ENCODE measurements at regions not wholly inside any gene's neighbourhood (a gene's known extent, or its start where the extent isn't known, plus 50 kb on each side); places are given as distances from the start of the nearest gene placed in this dataset.

GRCh38 chr4:178311997-178312396, 869.8 kb upstream of the AGA start:
- no peak for DNase-seq

DNA sequence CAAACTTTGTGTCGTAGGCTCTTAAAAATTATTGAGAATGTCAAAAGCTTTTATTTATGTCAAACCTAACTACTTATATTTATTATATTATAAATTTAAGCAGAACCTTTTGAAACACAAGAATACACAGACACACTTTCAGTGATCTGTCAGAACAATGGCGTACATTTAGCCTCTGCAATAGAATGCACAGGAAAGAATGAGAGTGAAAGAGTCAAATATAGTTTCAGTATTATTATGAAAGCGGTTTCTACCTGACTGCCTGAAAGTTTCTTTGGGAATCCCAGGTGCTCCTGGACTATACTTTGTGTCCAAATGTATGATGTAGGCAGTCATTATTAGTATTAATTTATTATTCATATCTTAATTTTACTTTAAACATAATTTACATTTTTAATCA, 872.0 kb upstream of the AGA start:
- DNase-seq: no peak

- peak; percentile 16 for DNase-seq
Observed at GRCh38 chr4:178316211-178316610, 874.0 kb upstream of the AGA start.

DNA sequence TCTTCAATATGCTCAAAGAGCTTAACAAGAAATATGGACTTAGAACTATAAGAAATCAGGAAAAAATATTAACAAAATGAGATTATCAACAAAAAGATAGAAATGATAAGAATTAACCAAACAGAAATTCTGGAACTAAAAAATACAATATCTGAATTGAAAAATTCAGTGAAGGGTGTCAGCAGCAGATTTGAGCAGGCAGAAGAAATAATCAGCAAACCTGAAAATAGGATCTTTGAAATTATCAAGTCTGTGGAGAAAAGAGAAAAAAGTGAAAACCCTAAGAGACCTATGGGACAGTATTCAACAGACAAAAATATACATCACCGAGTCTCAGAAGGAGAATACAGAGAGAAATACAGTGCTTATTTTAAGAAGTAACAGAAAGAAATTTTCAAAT, 877.8 kb upstream of the AGA start:
- no peak for DNase-seq

- DNase-seq: no peak
Observed at GRCh38 chr4:178322524-178323183, 880.4 kb upstream of the AGA start.

DNA sequence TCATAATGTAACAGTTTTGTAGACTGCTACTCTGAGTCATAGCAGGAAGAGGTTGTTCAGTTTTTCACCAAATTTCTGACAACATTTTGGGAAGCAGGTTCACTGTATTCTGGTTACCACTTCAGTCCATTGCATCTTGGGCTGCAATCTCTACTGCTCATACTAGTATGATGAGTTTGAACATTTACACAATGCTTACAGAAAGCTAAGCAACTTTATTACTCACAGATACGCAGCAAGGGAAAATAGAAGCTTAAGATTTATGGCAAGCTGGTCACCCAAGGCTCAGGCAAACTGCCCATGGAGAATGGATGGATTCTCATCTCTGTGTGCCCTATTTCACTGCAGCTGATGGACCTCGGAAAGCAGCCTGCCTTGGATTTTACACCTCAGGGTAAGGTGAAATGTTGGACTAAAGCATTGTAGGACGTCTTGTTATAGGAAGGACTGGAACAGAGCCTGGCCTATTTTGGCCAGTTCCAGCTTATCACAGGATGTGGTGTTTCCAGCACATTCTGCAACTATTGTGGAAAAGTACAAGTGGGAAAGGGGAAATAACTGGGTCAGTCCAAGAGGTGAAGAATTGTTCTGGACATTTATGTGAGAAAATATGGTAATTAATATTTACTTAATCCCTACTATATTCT, 887.1 kb upstream of the AGA start:
- DNase-seq: no peak

DNA sequence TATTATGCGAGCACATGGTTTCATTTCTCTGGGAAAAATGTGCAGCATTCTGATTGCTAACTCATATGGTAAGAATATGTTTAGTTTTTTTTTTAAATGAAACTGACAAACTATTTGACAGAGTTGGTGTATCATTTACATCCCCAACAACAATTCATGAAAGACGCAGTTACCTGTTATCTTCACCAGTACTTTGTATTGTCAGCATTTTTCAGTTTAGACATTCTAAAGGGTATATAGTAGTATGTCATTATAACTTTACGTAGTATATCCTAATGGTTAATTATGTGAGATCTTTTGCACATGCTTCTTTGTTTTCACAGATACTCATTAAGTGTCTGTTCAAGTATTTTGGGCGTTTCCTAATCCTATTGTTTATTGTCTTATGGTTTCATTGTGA, 891.1 kb upstream of the AGA start:
- no peak for DNase-seq

DNA sequence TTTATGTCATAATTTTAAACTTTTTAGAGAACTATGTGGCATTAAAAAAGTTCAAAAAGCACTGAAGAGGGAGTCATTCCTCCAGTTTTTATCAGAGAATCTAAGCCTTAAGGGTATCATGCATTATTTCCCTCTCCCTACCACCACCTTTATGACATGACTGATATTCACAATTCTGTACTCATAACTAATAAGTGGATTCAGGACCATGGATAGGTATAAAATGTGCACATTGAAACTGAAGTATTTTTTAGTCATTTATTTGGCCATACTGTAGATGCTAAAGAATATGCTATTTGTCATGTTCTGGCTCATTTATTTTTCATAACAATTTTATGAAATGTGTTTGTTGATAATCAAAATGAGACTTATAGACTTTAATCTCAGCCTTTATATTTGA, 897.5 kb upstream of the AGA start:
- no peak for DNase-seq

- peak; percentile 5 for DNase-seq
Observed at GRCh38 chr4:178340468-178340867, 898.2 kb upstream of the AGA start.

- DNase-seq: no peak
Observed at GRCh38 chr4:178344096-178344495, 901.9 kb upstream of the AGA start.

DNA sequence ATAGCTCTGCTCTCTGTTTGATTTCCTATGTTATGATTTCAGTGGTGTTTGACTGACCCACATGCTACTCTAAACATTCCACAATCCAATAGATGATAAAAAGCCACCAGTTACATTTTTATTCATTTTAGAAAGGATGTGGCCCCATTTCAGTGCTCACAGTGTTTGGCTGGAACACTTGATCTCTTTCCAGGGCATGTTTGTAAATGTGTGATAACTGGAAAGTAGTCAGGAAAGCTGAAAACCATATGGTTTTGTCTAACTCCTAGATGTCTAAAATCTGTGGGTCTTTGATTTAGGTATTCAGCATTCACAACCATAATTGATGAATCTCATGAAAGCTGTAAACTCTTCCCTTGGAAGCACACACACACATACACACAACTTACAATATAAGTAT, 904.9 kb upstream of the AGA start:
- DNase-seq: no peak

- DNase-seq: no peak
Observed at GRCh38 chr4:178349601-178350000, 907.4 kb upstream of the AGA start.

- no peak for DNase-seq
Observed at GRCh38 chr4:178351185-178351584, 908.9 kb upstream of the AGA start.

- peak; percentile 8 for DNase-seq
Observed at GRCh38 chr4:178356725-178357124, 914.5 kb upstream of the AGA start.

- no peak for DNase-seq
Observed at GRCh38 chr4:178385481-178385880, 943.2 kb upstream of the AGA start.

DNA sequence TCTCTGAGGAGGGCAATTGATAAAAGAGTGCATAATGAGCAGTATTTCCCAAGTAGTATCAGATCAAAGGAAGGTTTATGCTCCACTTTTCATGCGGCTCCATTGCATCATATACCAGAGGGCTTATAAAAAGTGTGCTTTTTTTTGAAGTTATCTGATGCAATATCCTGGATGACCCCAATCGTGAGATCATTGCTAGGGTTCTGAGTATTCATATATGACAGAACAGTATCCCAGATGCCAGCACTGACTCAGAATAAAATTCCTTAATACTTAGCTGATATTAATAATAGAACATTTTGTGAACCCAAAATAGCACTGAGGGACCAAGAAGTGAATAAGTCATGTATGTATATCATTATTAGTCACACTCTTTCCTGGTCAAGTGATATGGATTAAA, 945.5 kb upstream of the AGA start:
- DNase-seq: no peak

DNA sequence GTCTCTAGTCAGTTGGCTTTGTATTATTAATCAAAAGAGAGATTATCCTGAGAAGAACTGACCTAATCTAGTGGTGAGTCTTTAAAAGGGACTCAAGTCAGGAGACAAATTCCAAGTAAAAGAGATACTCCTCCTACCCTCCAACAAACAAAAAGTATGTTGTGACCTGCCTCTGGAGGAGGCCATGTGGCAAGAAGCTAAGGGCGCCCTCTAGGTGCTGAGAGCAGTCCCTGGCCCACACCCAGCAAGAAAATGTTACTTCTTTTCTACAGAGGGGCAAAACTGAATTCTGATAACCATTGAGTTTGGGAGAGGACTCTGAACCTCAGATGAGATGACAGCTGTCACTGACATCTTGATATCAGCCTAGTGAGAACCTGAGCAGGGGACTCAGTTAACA, 953.6 kb upstream of the AGA start:
- peak; percentile 24 for DNase-seq

- DNase-seq: no peak
Observed at GRCh38 chr4:178412455-178412854, 970.2 kb upstream of the AGA start.

- DNase-seq: no peak
Observed at GRCh38 chr4:178414042-178414441, 971.8 kb upstream of the AGA start.

DNA sequence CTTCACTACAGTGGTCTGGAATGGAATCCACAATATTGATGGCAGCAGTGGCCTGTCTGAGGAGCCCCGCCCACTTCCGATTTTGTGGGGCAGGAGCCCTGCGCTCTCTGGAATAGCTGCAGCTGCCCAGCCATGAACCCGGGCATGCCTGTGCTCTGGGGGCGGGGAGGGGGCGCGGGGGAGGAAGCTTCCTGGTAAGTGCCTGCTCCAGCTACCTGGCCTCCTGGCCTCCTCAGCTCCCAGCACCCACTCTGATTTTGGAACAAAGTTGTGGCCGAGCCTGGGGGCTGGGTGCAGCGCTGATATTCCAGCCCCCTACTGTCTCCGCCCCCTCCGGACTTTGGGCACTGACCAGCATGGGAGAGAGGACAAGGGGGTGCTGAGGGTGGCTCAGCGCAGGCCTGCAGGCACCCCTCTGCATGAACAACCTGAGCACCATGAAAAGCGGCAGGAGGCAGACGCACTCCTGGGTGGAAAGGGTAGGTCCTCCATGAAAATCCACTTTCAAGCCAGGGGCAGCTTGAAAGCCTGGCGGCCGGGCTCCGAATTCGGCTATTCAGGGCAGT, 972.7 kb upstream of the AGA start:
- no peak for DNase-seq

GRCh38 chr4:178415925-178416324, 973.7 kb upstream of the AGA start:
- no peak for DNase-seq

DNA sequence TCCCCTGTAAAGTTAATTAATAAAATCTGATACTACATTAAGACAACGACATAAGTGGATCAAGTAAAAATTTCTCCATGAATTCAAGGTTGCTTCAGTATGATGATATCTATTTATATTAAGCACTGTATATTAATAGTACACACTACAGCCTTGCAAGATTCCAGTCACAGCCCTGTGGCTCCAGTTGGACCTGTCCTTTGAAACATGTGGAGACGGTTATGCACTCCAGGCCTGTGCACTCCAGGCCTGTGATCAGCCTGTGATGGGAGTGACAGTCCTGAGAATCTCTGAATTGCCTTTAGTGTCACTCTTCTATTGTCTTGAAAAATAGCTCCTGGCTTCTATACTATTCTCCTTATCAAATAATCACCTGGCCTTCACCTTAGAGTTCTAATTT, 981.1 kb upstream of the AGA start:
- DNase-seq: no peak

GRCh38 chr4:178426871-178427270, 984.6 kb upstream of the AGA start:
- DNase-seq: no peak

DNA sequence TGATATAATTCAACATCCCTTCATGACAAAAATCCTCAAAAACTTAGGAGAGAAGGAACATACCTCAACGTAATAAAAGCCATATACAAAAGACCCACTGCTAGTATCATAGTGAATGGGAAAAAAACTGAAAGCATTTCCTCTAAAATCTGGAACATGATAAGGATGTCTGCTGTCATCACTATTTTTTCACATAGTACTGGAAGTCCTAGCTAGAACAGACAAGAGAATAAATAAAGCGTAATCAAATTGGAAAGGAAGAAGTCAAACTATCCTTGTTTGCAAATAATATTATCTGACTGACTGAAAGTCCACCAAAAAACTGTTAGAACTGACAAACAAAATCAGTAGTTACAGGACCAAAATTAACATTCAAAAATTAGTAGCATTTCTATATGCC, 985.4 kb upstream of the AGA start:
- DNase-seq: no peak
